K562 (cell line): ENCODE measurements at regions not wholly inside any gene's neighbourhood (a gene's known extent, or its start where the extent isn't known, plus 50 kb on each side); places are given as distances from the start of the nearest gene placed in this dataset.
A peak's percentile ranks its signal among the peaks of the same experiment; 100 is the strongest.

ENCODE experiments used
- BDP1 ChIP-seq: IDR thresholded peaks from 3 replicates; pipeline ENCODE4 v1.6.1; 2011; ENCODE audit not compliant: insufficient read length, insufficient read depth
- FOSL1 ChIP-seq: fragments of 200-800 bp; sonication (Bioruptor generic); conservative IDR thresholded peaks from 2 replicates; pipeline ENCODE4 v1.6.1; 2016; ENCODE audit warnings: missing genetic modification characterization, missing compliant biosample characterization
- JUND ChIP-seq, 2 experiments: IDR thresholded peaks; 2 replicates in 1 of 2; 3 replicates in 1 of 2; pipeline ENCODE4 v1.6.1; 2011; ENCODE audit warnings: borderline replicate concordance in 2 of 2, low read depth in 2 of 2, low read length in 2 of 2, improper control_type of control experiment in 1 of 2, missing biosample characterization in 1 of 2, missing genetic modification characterization in 1 of 2, missing genetic modification reagents in 1 of 2
- MNT ChIP-seq, 2 experiments: fragments of 450-650 bp; conservative IDR thresholded peaks; 2 replicates each; pipeline ENCODE4 v1.6.1; 2017; ENCODE audit warnings: mild to moderate bottlenecking in 2 of 2, moderate library complexity in 2 of 2
- MYC ChIP-seq, 2 experiments: fragments of 250-450 bp in 1 of 2; sonication (Bioruptor Pico) in 1 of 2; IDR thresholded peaks; 2 replicates each; pipeline versions ENCODE4 v1.5.1 to v1.6.1; 2012 to 2021; ENCODE audit warnings: low read depth in 2 of 2, borderline replicate concordance in 1 of 2, improper control_type of control experiment in 1 of 2, low read length in 1 of 2, mild to moderate bottlenecking in 1 of 2, moderate library complexity in 1 of 2
- POLR2AphosphoS2 ChIP-seq: IDR thresholded peaks from 2 replicates; pipeline ENCODE4 v1.6.1; 2012; ENCODE audit warnings: low read length, improper control_type of control experiment
- ZNF318 ChIP-seq, 2 experiments: fragments of 450-650 bp; IDR thresholded peaks; 2 replicates each; pipeline ENCODE4 v1.6.1; 2016; ENCODE audit warnings: mild to moderate bottlenecking in 2 of 2, borderline replicate concordance in 1 of 2, low read depth in 1 of 2, moderate library complexity in 1 of 2
- ZNF445 ChIP-seq: fragments of 250-450 bp; sonication (Bioruptor Pico); IDR thresholded peaks from 2 replicates; pipeline ENCODE4 v1.4.0; 2020; ENCODE audit warnings: low read depth, mild to moderate bottlenecking, moderate library complexity
- ZNF75A ChIP-seq: fragments of 450-650 bp; formaldehyde crosslinking; IDR thresholded peaks from 2 replicates; pipeline ENCODE4 v1.4.0; 2020; ENCODE audit warnings: mild to moderate bottlenecking

GRCh38 chr11:44445500-44446365 lies 119.7 kb upstream of the CD82 start (continued):
- TF ChIP-seq ZNF318 (IDR thresholded peaks at IDR 0.05; ENCODE audit: borderline replicate concordance in 1 of 2, low read depth in 1 of 2) = no peak
- TF ChIP-seq BDP1 = no peak
- no peak for TF ChIP-seq ZNF75A
- peak; percentile 66 to 74; a peak in 3 of 4 replicates for TF ChIP-seq MNT (conservative IDR thresholded peaks at IDR 0.05)
- peak; percentile 60 for TF ChIP-seq MYC (IDR thresholded peaks at IDR 0.05; ENCODE audit: low read depth, low read length)
- TF ChIP-seq MYC (CRISPR knock-in tag; IDR thresholded peaks at IDR 0.05; ENCODE audit: borderline replicate concordance, low read depth) = no peak
- TF ChIP-seq ZNF445 (CRISPR knock-in tag) = no peak
- TF ChIP-seq JUND (IDR thresholded peaks at IDR 0.05; ENCODE audit: borderline replicate concordance, low read depth, low read length) = peak; percentile 41; the same call in 1 of the 2 replicates
- peak; percentile 34; the same call in 1 of the 3 replicates for TF ChIP-seq JUND (tag; IDR thresholded peaks at IDR 0.05; ENCODE audit: borderline replicate concordance, low read depth, low read length)
- TF ChIP-seq FOSL1 = peak; percentile 70
- no peak for TF ChIP-seq POLR2AphosphoS2
